ENCODE measurements at regions not wholly inside any gene's neighbourhood (a gene's known extent, or its start where the extent isn't known, plus 50 kb on each side); places are given as distances from the start of the nearest gene placed in this dataset.
"Not testable (repeated sequence)": the region's sequence is repeated elsewhere in the genome, so short reads cannot be mapped to it uniquely, and the experiment has no call there.

GRCh38 chrX:35362866-35363265, 420.3 kb downstream of the FAM47B start:
- 56 to 74% methylated on average over 4 of the region's 4 CpGs for WGBS, 2 donors
- Histone ChIP-seq H3K27me3 (no peaks in the 10 kb centered on the region), H3K36me3 (no peaks in the 10 kb centered on the region), H3K4me1 (no peaks in the 10 kb centered on the region), H3K4me3 (no peak overlapping the region), H3K9me3 (no peaks in the 10 kb centered on the region), H3K27ac (no peak overlapping the region)
- TF ChIP-seq, protein P1, sequence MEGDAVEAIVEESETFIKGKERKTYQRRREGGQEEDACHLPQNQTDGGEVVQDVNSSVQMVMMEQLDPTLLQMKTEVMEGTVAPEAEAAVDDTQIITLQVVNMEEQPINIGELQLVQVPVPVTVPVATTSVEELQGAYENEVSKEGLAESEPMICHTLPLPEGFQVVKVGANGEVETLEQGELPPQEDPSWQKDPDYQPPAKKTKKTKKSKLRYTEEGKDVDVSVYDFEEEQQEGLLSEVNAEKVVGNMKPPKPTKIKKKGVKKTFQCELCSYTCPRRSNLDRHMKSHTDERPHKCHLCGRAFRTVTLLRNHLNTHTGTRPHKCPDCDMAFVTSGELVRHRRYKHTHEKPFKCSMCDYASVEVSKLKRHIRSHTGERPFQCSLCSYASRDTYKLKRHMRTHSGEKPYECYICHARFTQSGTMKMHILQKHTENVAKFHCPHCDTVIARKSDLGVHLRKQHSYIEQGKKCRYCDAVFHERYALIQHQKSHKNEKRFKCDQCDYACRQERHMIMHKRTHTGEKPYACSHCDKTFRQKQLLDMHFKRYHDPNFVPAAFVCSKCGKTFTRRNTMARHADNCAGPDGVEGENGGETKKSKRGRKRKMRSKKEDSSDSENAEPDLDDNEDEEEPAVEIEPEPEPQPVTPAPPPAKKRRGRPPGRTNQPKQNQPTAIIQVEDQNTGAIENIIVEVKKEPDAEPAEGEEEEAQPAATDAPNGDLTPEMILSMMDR (IDR thresholded peaks at IDR 0.05): no peak
- ATAC-seq (no peak), FAIRE-seq (no peak), DNase-seq (no peak)
- intact Hi-C loops (cut with DNase I): no loop called here

DNA sequence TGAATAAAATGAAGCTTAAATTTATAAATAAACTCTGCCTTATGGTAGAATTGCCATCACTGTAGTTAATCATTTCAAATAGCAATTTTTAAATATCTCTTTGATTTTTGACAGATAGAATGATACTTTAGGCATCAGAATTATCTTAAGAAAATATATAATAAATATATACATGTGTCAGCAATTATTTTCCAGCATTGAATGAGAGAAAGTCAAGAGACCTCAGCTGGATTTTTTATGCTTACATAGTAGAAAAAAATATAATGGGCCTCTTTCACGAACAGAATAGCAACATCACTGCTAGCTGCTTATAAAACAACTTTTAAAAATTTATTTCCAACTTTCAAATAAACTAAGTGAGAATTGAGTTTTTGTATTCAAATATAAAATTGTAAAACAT, 424.0 kb upstream of the MAGEB16 start:
- ATAC-seq: no peak
- Histone ChIP-seq H3K4me3 (no peak overlapping the region), H3K27ac (no peak overlapping the region), H3K9me3 (no peaks in the 10 kb centered on the region), H3K27me3 (peaks cover 0 to 4% (median 2%) of the 10 kb centered on the region in 4 donors), H3K4me1 (no peaks in the 10 kb centered on the region), H3K36me3 (no peaks in the 10 kb centered on the region)
- TF ChIP-seq, protein P1 (IDR thresholded peaks at IDR 0.05): no peak
- intact Hi-C loops (cut with DNase I): no loop called here
- WGBS, 2 donors: 39 to 41% methylated on average over 1 of the region's 1 CpG
- FAIRE-seq: no peak
- no peak for DNase-seq

DNA sequence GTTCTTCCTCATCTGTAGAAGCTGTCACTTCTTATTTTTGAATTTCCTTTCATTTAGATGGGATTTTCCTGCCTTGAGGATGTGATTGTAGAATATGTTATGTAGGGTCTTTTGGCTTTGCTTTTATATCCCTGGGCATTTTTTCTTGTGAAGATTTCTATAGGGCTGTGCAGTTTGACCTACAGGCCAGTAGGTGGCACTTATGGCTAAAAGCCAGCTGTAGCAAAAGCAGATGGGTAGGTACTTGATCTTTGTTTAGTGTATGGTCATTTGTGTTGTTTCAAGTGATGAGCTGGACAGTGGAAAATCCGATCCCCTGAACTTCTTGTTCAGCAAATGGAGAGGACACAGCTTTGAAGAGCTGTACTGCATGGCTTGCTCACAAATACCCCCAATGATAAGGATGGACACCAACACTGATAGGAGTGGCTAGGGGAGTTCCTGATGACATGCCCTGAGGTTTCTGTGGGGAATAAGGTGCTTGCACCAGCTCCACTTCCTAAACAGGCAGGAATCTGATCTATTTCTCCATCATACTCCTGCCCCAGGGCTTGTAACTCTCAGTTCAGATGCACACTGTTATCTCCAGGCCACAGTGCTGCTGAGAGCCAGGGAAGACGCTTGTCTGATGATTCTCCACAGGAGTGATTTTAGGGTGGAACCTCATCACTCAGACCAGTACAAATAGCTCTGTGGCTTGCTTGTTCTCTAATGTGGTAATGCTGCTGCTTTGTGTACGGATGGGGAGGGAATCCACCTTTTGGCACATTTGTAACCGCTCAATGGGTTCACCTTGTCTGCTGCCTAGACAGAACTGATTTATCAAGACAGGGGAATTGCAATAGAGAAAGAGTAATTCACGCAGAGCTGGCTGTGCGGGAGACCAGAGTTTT, 417.1 kb upstream of the MAGEB16 start:
- FAIRE-seq: peak; percentile 71
- ATAC-seq: peak in 3 of 4 donors; percentile 66 to 84 (median 81)

DNA sequence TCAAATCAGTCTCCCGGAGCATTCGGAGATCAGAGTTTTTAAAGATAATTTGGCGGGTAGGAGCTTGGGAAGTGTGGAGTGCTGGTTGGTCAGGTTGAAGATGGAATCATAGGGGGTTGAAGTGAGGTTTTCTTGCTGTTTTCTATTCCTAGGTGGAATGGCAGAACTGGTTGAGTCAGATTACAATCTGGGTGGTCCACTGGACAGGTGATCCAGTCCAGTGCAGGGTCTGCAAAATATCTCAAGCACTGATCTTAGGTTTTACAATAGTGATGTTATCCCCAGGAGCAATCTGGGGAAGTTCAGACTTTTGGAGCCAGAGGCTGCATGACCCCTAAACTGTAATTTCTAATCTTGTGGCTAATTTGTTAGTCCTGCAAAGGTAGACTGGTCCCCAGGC, 416.4 kb upstream of the MAGEB16 start:
- H3K27me3 ChIP-seq, H3K4me3 ChIP-seq, ATAC-seq, H3K4me1 ChIP-seq, H3K36me3 ChIP-seq, H3K27ac ChIP-seq, DNase-seq, FAIRE-seq, H3K9me3 ChIP-seq: not testable (repeated sequence)
- 87 to 93% methylated on average over 3 of the region's 3 CpGs for WGBS, 2 donors
- intact Hi-C loops (cut with DNase I): loop anchor here in 1 of 3 donors (10.0 kb wide), 1 partner anchor 343 kb away; no protein-coding TSS in a partner anchor

More for the DNA sequence above, 417.1 kb upstream of the MAGEB16 start:
- 62 to 72% methylated on average over 6 of the region's 6 CpGs for WGBS, 2 donors
- H3K27ac ChIP-seq: no peak overlapping the region
- H3K4me1 ChIP-seq: no peaks in the 10 kb centered on the region
- intact Hi-C loops (cut with DNase I): loop anchor here in 1 of 3 donors (10.0 kb wide), 1 partner anchor 344 kb away; no protein-coding TSS in a partner anchor
- peaks cover 0 to 4% (median 0%) of the 10 kb centered on the region in 4 donors for H3K27me3 ChIP-seq
- H3K36me3 ChIP-seq: no peaks in the 10 kb centered on the region
- H3K4me3 ChIP-seq: no peak overlapping the region
- TF ChIP-seq, protein P1 (IDR thresholded peaks at IDR 0.05): peak; percentile 58 to 70 (median 68)
- H3K9me3 ChIP-seq: no peaks in the 10 kb centered on the region
- peak in 1 of 6 donors; percentile 28 for DNase-seq

GRCh38 chrX:35382966-35383365, 415.2 kb upstream of the MAGEB16 start:
- TF ChIP-seq, protein P1 (IDR thresholded peaks at IDR 0.05): no peak
- H3K4me1 ChIP-seq: no peaks in the 10 kb centered on the region
- no peak overlapping the region for H3K4me3 ChIP-seq
- no peaks in the 10 kb centered on the region for H3K9me3 ChIP-seq
- DNase-seq (no peak), ATAC-seq (no peak), FAIRE-seq (no peak)
- H3K27me3 ChIP-seq: peaks cover 0 to 4% (median 0%) of the 10 kb centered on the region in 4 donors
- WGBS, 2 donors: 64 to 70% methylated on average over 4 of the region's 4 CpGs
- intact Hi-C loops (cut with DNase I): loop anchor here in 1 of 3 donors (10.0 kb wide), 1 partner anchor 342 kb away; no protein-coding TSS in a partner anchor
- H3K36me3 ChIP-seq: no peaks in the 10 kb centered on the region
- no peak overlapping the region for H3K27ac ChIP-seq

All from pancreas (tissue), 10 donors.